Hepatocyte (in vitro differentiated cells): ENCODE measurements at regions not wholly inside any gene's neighbourhood (a gene's known extent, or its start where the extent isn't known, plus 50 kb on each side); places are given as distances from the start of the nearest gene placed in this dataset.

Source experiments
- DNase-seq: peaks from one replicate; pipeline ENCODE4 v3.0.0-alpha.2; 2016; ENCODE audit warnings: low spot score
- H2AFZ ChIP-seq: fragments of 200-600 bp; sonication (generic); 2 replicates; pipeline ENCODE4 v1.6.0; 2016; ENCODE audit warnings: antibody characterized with exemption, mild to moderate bottlenecking
- H3K27ac ChIP-seq: fragments of 200-600 bp; sonication (generic); 2 replicates; pipeline ENCODE4 v1.5.1; 2016; ENCODE audit warnings: mild to moderate bottlenecking
- H3K27me3 ChIP-seq: fragments of 200-600 bp; sonication (generic); 2 replicates; pipeline ENCODE4 v1.6.1; 2016
- H3K36me3 ChIP-seq: fragments of 200-600 bp; sonication (generic); replicated peaks from 2 replicates; pipeline ENCODE4 v1.5.1; 2016; ENCODE audit warnings: low read depth; ENCODE audit not compliant: insufficient read depth
- H3K4me1 ChIP-seq: fragments of 200-600 bp; sonication (generic); 2 replicates; pipeline ENCODE4 v1.5.1; 2016; ENCODE audit warnings: mild to moderate bottlenecking, moderate library complexity; ENCODE audit not compliant: insufficient read depth
- H3K4me2 ChIP-seq: fragments of 200-600 bp; sonication (generic); 2 replicates; pipeline ENCODE4 v1.6.0; 2016
- H3K4me3 ChIP-seq: fragments of 200-600 bp; sonication (generic); 2 replicates; pipeline ENCODE4 v1.5.1; 2016; ENCODE audit warnings: mild to moderate bottlenecking
- H3K79me2 ChIP-seq: fragments of 200-600 bp; sonication (generic); 2 replicates; pipeline ENCODE4 v1.6.0; 2017; ENCODE audit warnings: mild to moderate bottlenecking
- H3K9me2 ChIP-seq: fragments of 200-600 bp; sonication (generic); replicated peaks from 2 replicates; pipeline ENCODE4 v1.6.0; 2017; ENCODE audit warnings: mild to moderate bottlenecking; ENCODE audit not compliant: insufficient read depth
- H3K9me3 ChIP-seq: fragments of 200-600 bp; sonication (generic); 2 replicates; pipeline ENCODE4 v1.5.1; 2016; ENCODE audit warnings: low read depth, mild to moderate bottlenecking
- H4K20me1 ChIP-seq: fragments of 200-600 bp; sonication (generic); 2 replicates; pipeline ENCODE4 v1.6.0; 2016; ENCODE audit warnings: mild to moderate bottlenecking; ENCODE audit not compliant: insufficient read depth, poor library complexity, severe bottlenecking
- EZH2 ChIP-seq: fragments of 200-600 bp; sonication (generic); IDR thresholded peaks from 2 replicates; pipeline ENCODE4 v1.6.1; 2016; ENCODE audit warnings: antibody characterized with exemption, mild to moderate bottlenecking, borderline replicate concordance
- EZH2phosphoT487 ChIP-seq: fragments of 200-600 bp; sonication (generic); IDR thresholded peaks from one replicate; pipeline ENCODE4 v1.6.1; 2018; ENCODE audit warnings: antibody characterized with exemption, mild to moderate bottlenecking, low read depth, moderate library complexity; ENCODE audit not compliant: unreplicated experiment, severe bottlenecking
- WGBS: methylation state at CpG from one replicate; pipeline ENCODE4 v1.1.6; 2016; ENCODE audit warnings: low lambda C conversion rate; ENCODE audit errors: missing lambda C conversion rate; 5-methylcytosine and 5-hydroxymethylcytosine counted together
- TF ChIP-seq, protein P1 (sequence below): fragments of 200-600 bp; sonication (generic); IDR thresholded peaks from 2 replicates; pipeline ENCODE4 v1.5.1; 2016; ENCODE audit warnings: antibody characterized with exemption, mild to moderate bottlenecking; ENCODE audit not compliant: poor library complexity

DNA sequence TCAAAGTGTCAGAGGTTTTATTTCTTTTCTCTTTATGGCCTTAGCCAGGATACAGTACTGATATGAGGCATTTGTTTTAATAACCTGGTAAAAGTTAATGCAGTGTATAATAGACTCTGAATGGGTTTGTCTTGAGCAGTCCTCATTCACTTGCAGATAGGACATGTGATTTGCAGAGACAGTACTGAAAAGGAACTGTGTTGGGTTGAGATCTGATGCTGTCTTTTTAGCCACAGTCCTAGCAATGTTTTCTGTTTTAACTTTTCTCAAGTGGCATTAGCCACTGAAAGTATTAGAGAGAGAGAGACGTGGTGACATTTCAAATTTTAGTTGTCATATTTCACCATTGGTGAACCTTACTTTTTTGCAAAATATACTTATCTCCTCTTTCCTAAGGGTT, 547.2 kb upstream of the MAN1A1 start:
- H3K4me1 ChIP-seq = no peaks in the 10 kb centered on the region
- no peaks in the 10 kb centered on the region for H4K20me1 ChIP-seq
- no peak overlapping the region for H3K27ac ChIP-seq
- no peaks in the 10 kb centered on the region for H3K79me2 ChIP-seq
- H3K9me2 ChIP-seq = no peaks in the 10 kb centered on the region
- no peaks in the 10 kb centered on the region for H3K27me3 ChIP-seq
- no peak overlapping the region for H3K4me2 ChIP-seq
- 90% methylated on average over 1 of the region's 1 CpG for WGBS
- H3K4me3 ChIP-seq = no peak overlapping the region
- no peak overlapping the region for H2AFZ ChIP-seq
- no peaks in the 10 kb centered on the region for H3K36me3 ChIP-seq
- TF ChIP-seq, protein P1, sequence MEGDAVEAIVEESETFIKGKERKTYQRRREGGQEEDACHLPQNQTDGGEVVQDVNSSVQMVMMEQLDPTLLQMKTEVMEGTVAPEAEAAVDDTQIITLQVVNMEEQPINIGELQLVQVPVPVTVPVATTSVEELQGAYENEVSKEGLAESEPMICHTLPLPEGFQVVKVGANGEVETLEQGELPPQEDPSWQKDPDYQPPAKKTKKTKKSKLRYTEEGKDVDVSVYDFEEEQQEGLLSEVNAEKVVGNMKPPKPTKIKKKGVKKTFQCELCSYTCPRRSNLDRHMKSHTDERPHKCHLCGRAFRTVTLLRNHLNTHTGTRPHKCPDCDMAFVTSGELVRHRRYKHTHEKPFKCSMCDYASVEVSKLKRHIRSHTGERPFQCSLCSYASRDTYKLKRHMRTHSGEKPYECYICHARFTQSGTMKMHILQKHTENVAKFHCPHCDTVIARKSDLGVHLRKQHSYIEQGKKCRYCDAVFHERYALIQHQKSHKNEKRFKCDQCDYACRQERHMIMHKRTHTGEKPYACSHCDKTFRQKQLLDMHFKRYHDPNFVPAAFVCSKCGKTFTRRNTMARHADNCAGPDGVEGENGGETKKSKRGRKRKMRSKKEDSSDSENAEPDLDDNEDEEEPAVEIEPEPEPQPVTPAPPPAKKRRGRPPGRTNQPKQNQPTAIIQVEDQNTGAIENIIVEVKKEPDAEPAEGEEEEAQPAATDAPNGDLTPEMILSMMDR = no peak
- TF ChIP-seq EZH2 (no peak), EZH2phosphoT487 (no peak)
- DNase-seq = no peak
- no peaks in the 10 kb centered on the region for H3K9me3 ChIP-seq

GRCh38 chr6:119895626-119896025, 546.1 kb upstream of the MAN1A1 start:
- 58% methylated on average over 2 of the region's 2 CpGs for WGBS
- TF ChIP-seq EZH2 (no peak), EZH2phosphoT487 (no peak)
- TF ChIP-seq, protein P1 = no peak
- Histone ChIP-seq H3K27ac (no peak overlapping the region), H3K4me2 (no peak overlapping the region), H3K9me2 (no peaks in the 10 kb centered on the region), H2AFZ (no peak overlapping the region), H4K20me1 (no peaks in the 10 kb centered on the region), H3K36me3 (no peaks in the 10 kb centered on the region), H3K4me3 (no peak overlapping the region), H3K79me2 (no peaks in the 10 kb centered on the region), H3K4me1 (no peaks in the 10 kb centered on the region), H3K27me3 (no peaks in the 10 kb centered on the region), H3K9me3 (no peaks in the 10 kb centered on the region)
- DNase-seq = no peak

DNA sequence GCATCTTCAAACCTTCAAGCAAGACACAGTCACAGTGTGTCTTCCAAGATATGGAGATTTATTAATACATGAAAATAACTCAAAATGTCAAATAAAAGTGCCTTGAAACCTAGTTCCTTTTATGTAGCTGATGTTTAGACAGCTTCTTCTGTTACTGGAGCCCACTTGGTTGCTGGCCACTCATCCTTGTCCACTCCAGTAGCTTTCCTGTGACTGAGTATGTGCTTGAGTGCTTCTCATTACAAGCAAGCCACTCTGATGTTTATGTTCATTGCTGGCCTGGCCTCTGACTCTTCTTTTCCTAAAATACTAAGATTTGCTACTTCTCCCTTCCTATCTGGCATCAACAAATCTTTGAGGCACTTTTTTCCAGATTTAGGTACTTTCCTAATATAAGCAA, 545.2 kb upstream of the MAN1A1 start:
- no peaks in the 10 kb centered on the region for H4K20me1 ChIP-seq
- H3K27ac ChIP-seq = no peak overlapping the region
- no peaks in the 10 kb centered on the region for H3K36me3 ChIP-seq
- H3K4me2 ChIP-seq = no peak overlapping the region
- no peak overlapping the region for H3K4me3 ChIP-seq
- no peak overlapping the region for H2AFZ ChIP-seq
- H3K27me3 ChIP-seq = no peaks in the 10 kb centered on the region
- TF ChIP-seq, protein P1 = no peak
- no peaks in the 10 kb centered on the region for H3K9me2 ChIP-seq
- H3K79me2 ChIP-seq = no peaks in the 10 kb centered on the region
- no peaks in the 10 kb centered on the region for H3K4me1 ChIP-seq
- DNase-seq = no peak
- H3K9me3 ChIP-seq = no peaks in the 10 kb centered on the region

- 85% methylated on average over 4 of the region's 4 CpGs for WGBS
- Histone ChIP-seq H3K36me3 (no peaks in the 10 kb centered on the region), H3K79me2 (no peaks in the 10 kb centered on the region), H3K9me3 (no peaks in the 10 kb centered on the region), H3K27me3 (no peaks in the 10 kb centered on the region), H3K4me1 (no peaks in the 10 kb centered on the region), H2AFZ (no peak overlapping the region), H3K27ac (no peak overlapping the region), H3K4me2 (no peak overlapping the region), H3K4me3 (no peak overlapping the region), H3K9me2 (no peaks in the 10 kb centered on the region), H4K20me1 (no peaks in the 10 kb centered on the region)
- TF ChIP-seq, protein P1 = no peak
- no peak for TF ChIP-seq EZH2
- no peak for TF ChIP-seq EZH2phosphoT487
- no peak for DNase-seq
These were observed 542.1 kb upstream of the MAN1A1 start for GRCh38 chr6:119891644-119892043.
